Uterus (tissue), 3 donors: ENCODE measurements at regions not wholly inside any gene's neighbourhood (a gene's known extent, or its start where the extent isn't known, plus 50 kb on each side); places are given as distances from the start of the nearest gene placed in this dataset.

Experiments used
- DNase-seq, 2 donors: peaks; one replicate each; pipeline ENCODE4 v3.0.0-alpha.2; 2019 to 2020
- H3K27ac ChIP-seq, 2 donors: fragments of 200-600 bp; sonication (generic); 1 replicate in 1 of 2; 2 replicates in 1 of 2; pipeline ENCODE4 v1.5.1; 2016 to 2018
- H3K27me3 ChIP-seq, 2 donors: fragments of 200-600 bp; sonication (generic); one replicate each; pipeline ENCODE4 v1.5.1; 2018 to 2019; ENCODE audit warnings: control low read depth in 1 of 2
- H3K36me3 ChIP-seq, 2 donors: fragments of 200-600 bp; sonication (generic); one replicate each; pipeline ENCODE4 v1.5.1; 2019; ENCODE audit warnings: control low read depth in 1 of 2
- H3K4me1 ChIP-seq, 2 donors: fragments of 200-600 bp; sonication (generic); one replicate each; pipeline ENCODE4 v1.5.1; 2018 to 2019; ENCODE audit warnings: control low read depth in 1 of 2
- H3K4me3 ChIP-seq, 2 donors: fragments of 200-600 bp; sonication (generic); 1 replicate in 1 of 2; 2 replicates in 1 of 2; pipeline ENCODE4 v1.5.1; 2018 to 2019; ENCODE audit warnings: mild to moderate bottlenecking in 1 of 2
- H3K9me3 ChIP-seq, 2 donors: fragments of 200-600 bp; sonication (generic); one replicate each; pipeline ENCODE4 v1.5.1; 2019; ENCODE audit warnings: control low read depth in 1 of 2
- CTCF ChIP-seq, 4 experiments: fragments of 200-600 bp in 2 of 4; fragments of 450-650 bp in 2 of 4; sonication (generic) in 2 of 4; IDR thresholded peaks; one replicate each; pipeline ENCODE4 v1.5.1; 2016 to 2019; ENCODE audit warnings: antibody characterized with exemption in 4 of 4, mild to moderate bottlenecking in 2 of 4, moderate library complexity in 1 of 4
- POLR2A ChIP-seq, 2 donors: fragments of 450-650 bp; IDR thresholded peaks; one replicate each; pipeline ENCODE4 v1.6.1; 2016; ENCODE audit warnings: antibody characterized with exemption in 2 of 2, mild to moderate bottlenecking in 1 of 2, moderate library complexity in 1 of 2
- intact Hi-C: fragments of 100-400 bp; cut with DNase I; formaldehyde crosslinking; loops from one replicate; pipeline ENCODE4 v1.15.1; 2023; ENCODE audit warnings: low total_unique reads
- donor health status: DM: yes; HTN: yes; CAD: no.

DNA sequence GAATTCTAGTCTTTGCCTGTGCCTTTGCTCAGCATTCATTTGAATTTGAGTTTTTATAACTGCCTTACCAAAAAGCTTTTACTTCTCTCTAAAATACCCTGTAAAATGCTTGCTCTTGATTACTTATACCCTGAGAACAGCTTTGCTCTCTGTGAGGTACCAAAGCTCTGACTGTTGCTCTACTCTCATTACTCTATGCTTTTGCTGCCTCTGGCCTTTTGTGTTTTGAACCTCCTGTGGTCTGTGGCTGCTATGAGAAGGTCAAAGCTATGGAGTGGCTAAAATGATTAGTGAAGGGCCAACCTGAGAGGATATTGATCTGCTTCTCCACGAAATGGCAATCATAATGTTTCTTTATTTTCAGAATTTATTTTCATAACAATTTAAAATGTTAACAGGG, 375.6 kb upstream of the IMPG1 start:
- no peak for DNase-seq
- TF ChIP-seq POLR2A (IDR thresholded peaks at IDR 0.05) (no peak), CTCF (IDR thresholded peaks at IDR 0.05) (no peak)
- Histone ChIP-seq H3K4me1 (no peaks in the 10 kb centered on the region), H3K27ac (no peak overlapping the region), H3K36me3 (no peaks in the 10 kb centered on the region), H3K27me3 (no peaks in the 10 kb centered on the region), H3K4me3 (no peak overlapping the region), H3K9me3 (no peaks in the 10 kb centered on the region)
- intact Hi-C loops, result no loop called here

DNA sequence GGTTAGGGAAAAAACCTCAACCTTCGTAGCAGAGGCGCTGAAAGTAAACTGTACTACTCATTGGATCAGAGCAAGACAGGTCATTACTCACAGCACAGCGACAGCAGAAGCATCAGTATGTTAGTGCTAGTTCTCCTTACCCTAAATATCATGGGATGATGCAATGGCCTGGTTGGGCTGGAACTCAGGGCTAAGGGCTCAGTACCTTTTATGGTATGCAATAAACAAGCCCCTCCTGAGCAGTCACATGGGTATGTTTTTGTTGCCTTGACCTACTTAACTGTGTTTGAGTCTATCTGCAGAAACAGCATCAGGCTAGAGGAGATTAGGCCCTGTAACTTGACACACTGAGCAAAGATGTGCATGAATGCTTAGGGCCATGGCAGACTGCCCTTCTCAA, 369.4 kb upstream of the IMPG1 start:
- H3K27ac ChIP-seq, result no peak overlapping the region
- TF ChIP-seq CTCF (IDR thresholded peaks at IDR 0.05) (no peak), POLR2A (IDR thresholded peaks at IDR 0.05) (no peak)
- intact Hi-C loops, result no loop called here

GRCh38 chr6:76439811-76440210, 367.3 kb upstream of the IMPG1 start:
- Histone ChIP-seq H3K36me3 (no peaks in the 10 kb centered on the region), H3K9me3 (no peaks in the 10 kb centered on the region), H3K27me3 (no peaks in the 10 kb centered on the region), H3K4me1 (no peaks in the 10 kb centered on the region), H3K4me3 (no peak overlapping the region), H3K27ac (no peak overlapping the region)
- intact Hi-C loops, result no loop called here
- no peak for TF ChIP-seq CTCF (IDR thresholded peaks at IDR 0.05)
- TF ChIP-seq POLR2A (IDR thresholded peaks at IDR 0.05), result no peak
- no peak for DNase-seq

More for the DNA sequence above, 369.4 kb upstream of the IMPG1 start:
- no peak for DNase-seq
- Histone ChIP-seq H3K27me3 (no peaks in the 10 kb centered on the region), H3K4me3 (no peak overlapping the region), H3K4me1 (no peaks in the 10 kb centered on the region), H3K9me3 (no peaks in the 10 kb centered on the region), H3K36me3 (no peaks in the 10 kb centered on the region)

GRCh38 chr6:76438768-76439167, 366.3 kb upstream of the IMPG1 start:
- H3K4me3 ChIP-seq, result no peak overlapping the region
- H3K27ac ChIP-seq, result no peak overlapping the region
- no peaks in the 10 kb centered on the region for H3K9me3 ChIP-seq
- no peak for DNase-seq
- intact Hi-C loops, result no loop called here
- H3K27me3 ChIP-seq, result no peaks in the 10 kb centered on the region
- H3K36me3 ChIP-seq, result no peaks in the 10 kb centered on the region
- H3K4me1 ChIP-seq, result no peaks in the 10 kb centered on the region
- TF ChIP-seq POLR2A (IDR thresholded peaks at IDR 0.05) (no peak), CTCF (IDR thresholded peaks at IDR 0.05) (no peak)

DNA sequence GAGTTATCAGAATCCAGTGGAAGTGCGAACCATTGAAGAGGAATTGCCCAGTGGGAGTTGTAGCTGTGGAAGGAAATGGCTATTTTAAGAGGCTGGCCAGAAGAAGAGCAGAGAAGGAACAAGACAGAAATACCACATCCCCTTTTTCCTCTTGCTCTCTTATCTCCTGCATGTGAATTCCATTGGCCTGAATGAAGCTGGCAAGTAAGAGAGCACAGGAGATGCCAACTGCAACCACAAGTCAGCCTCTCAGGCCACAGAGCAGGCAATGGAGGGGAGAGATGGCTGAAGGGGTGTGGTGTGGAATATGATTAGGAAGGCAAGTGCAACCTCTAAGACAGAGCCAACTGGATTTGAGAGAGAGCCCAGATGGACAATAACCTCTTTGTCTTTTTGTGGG, 362.7 kb upstream of the IMPG1 start:
- DNase-seq, result no peak
- no peak overlapping the region for H3K27ac ChIP-seq

More for the DNA sequence above, 362.7 kb upstream of the IMPG1 start:
- H3K4me1 ChIP-seq, result no peaks in the 10 kb centered on the region
- no peak overlapping the region for H3K4me3 ChIP-seq
- TF ChIP-seq POLR2A (IDR thresholded peaks at IDR 0.05) (no peak), CTCF (IDR thresholded peaks at IDR 0.05) (no peak)
- no peaks in the 10 kb centered on the region for H3K9me3 ChIP-seq
- intact Hi-C loops, result no loop called here
- H3K36me3 ChIP-seq, result no peaks in the 10 kb centered on the region
- no peaks in the 10 kb centered on the region for H3K27me3 ChIP-seq
